GM23338 (cell line): ENCODE measurements at regions not wholly inside any gene's neighbourhood (a gene's known extent, or its start where the extent isn't known, plus 50 kb on each side); places are given as distances from the start of the nearest gene placed in this dataset.

Experiments used
- CREB1 ChIP-seq: fragments of 250-450 bp; sonication (Bioruptor Pico); IDR thresholded peaks from 2 replicates; pipeline ENCODE4 v1.5.0; 2020; ENCODE audit warnings: low read depth, mild to moderate bottlenecking, moderate library complexity
- EZH2 ChIP-seq: fragments of 200-600 bp; sonication (generic); IDR thresholded peaks from one replicate; pipeline ENCODE4 v1.8.0; 2017; ENCODE audit warnings: antibody characterized with exemption, mild to moderate bottlenecking, low read depth; ENCODE audit not compliant: unreplicated experiment
- JUNB ChIP-seq: IDR thresholded peaks from one replicate; pipeline ENCODE4 v1.6.1; 2016; ENCODE audit warnings: antibody characterized with exemption; ENCODE audit not compliant: unreplicated experiment
- POLR2AphosphoS5 ChIP-seq: IDR thresholded peaks from 2 replicates; pipeline ENCODE4 v1.6.1; 2016; ENCODE audit warnings: antibody characterized with exemption, low read depth
- REST ChIP-seq: IDR thresholded peaks from one replicate; pipeline ENCODE4 v1.6.1; 2018; ENCODE audit warnings: antibody characterized with exemption; ENCODE audit not compliant: unreplicated experiment
- STAT1 ChIP-seq: IDR thresholded peaks from one replicate; pipeline ENCODE4 v1.6.1; 2016; ENCODE audit warnings: antibody characterized with exemption; ENCODE audit not compliant: unreplicated experiment
- TF ChIP-seq, protein P1 (sequence below), 2 experiments: fragments of 200-600 bp in 1 of 2; sonication (generic) in 1 of 2; conservative IDR thresholded peaks; 2 replicates each; pipeline versions ENCODE4 v1.5.1 to v1.6.1; 2016 to 2017; ENCODE audit warnings: antibody characterized with exemption in 2 of 2, low read depth in 2 of 2, mild to moderate bottlenecking in 2 of 2, moderate library complexity in 1 of 2

GRCh38 chr4:137446071-137446470 lies 86.2 kb downstream of the PCDH18 start:
- TF ChIP-seq REST (no peak), POLR2AphosphoS5 (no peak), EZH2 (no peak), JUNB (no peak), STAT1 (no peak), CREB1 (CRISPR knock-in tag) (no peak)
- TF ChIP-seq, protein P1, sequence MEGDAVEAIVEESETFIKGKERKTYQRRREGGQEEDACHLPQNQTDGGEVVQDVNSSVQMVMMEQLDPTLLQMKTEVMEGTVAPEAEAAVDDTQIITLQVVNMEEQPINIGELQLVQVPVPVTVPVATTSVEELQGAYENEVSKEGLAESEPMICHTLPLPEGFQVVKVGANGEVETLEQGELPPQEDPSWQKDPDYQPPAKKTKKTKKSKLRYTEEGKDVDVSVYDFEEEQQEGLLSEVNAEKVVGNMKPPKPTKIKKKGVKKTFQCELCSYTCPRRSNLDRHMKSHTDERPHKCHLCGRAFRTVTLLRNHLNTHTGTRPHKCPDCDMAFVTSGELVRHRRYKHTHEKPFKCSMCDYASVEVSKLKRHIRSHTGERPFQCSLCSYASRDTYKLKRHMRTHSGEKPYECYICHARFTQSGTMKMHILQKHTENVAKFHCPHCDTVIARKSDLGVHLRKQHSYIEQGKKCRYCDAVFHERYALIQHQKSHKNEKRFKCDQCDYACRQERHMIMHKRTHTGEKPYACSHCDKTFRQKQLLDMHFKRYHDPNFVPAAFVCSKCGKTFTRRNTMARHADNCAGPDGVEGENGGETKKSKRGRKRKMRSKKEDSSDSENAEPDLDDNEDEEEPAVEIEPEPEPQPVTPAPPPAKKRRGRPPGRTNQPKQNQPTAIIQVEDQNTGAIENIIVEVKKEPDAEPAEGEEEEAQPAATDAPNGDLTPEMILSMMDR (conservative IDR thresholded peaks at IDR 0.05; ENCODE audit: low read depth in 2 of 2) = no peak
